ENCODE measurements at regions not wholly inside any gene's neighbourhood (a gene's known extent, or its start where the extent isn't known, plus 50 kb on each side); places are given as distances from the start of the nearest gene placed in this dataset.
"Not testable (repeated sequence)": the region's sequence is repeated elsewhere in the genome, so short reads cannot be mapped to it uniquely, and the experiment has no call there.

DNA sequence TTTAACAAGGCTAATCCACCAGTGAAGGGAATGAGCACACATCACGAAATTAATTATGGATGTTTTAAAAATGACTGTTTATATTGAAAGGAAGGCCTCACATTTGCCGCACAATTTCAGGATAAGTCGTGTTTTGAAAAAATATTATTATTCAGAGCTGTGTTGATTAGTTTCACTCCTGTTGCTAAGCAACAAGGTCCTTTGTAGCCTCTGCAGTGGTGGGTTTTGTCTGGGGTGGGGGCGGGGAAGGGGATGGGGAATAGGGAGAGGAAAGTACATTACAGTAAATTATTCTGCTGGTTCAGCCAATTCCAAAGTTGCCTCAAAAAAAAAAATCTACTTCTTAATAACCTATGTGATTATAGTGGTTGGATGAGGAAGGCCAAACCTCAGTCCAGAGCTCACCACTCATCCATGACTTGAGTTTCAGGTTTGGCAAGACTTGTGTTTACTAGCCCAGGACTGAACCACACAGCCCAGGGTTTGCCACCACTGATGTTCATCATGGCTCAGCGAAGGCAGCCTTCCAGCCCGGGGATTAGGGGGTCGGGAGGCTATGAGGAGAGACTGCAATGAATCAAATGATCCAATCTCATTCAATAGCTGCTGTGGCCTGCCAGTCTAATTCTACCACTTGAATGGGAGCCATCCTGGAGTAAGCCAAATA is 162.5 kb upstream of the ATP6AP2 start:
- Mint-ChIP-seq H3K4me3 (no peak overlapping the region), H3K9me3 (no peaks in the 10 kb centered on the region), H3K27me3 (no peaks in the 10 kb centered on the region), H3K27ac (no peak overlapping the region), H3K4me1 (peaks cover 6% of the 10 kb centered on the region)
- DNase-seq = no peak
- ATAC-seq = peak; percentile 53

DNA sequence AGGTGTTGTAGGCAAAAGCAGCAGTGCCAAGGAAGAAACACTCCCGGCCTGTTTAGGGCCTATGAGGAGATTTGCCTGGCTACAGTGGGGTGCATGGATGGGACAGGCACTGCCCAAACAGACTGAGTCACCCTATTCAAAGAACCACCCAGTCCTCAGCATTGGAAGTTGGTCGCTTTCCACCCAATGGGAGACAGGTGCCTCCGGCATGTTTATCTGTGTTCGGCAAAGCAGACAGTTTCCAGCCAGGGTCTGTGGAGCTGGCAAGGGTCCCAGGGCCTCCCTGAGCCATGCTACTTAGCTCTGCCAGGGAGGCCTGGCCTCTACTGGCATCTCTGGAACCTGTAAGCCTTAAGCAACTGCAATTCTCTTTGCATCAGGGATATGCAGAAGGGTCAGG is 165.1 kb upstream of the ATP6AP2 start:
- Mint-ChIP-seq H3K27me3 (no peaks in the 10 kb centered on the region), H3K27ac (no peak overlapping the region), H3K9me3 (no peaks in the 10 kb centered on the region), H3K4me1 (no peaks in the 10 kb centered on the region), H3K4me3 (no peak overlapping the region)
- DNase-seq (no peak), ATAC-seq (no peak)

DNA sequence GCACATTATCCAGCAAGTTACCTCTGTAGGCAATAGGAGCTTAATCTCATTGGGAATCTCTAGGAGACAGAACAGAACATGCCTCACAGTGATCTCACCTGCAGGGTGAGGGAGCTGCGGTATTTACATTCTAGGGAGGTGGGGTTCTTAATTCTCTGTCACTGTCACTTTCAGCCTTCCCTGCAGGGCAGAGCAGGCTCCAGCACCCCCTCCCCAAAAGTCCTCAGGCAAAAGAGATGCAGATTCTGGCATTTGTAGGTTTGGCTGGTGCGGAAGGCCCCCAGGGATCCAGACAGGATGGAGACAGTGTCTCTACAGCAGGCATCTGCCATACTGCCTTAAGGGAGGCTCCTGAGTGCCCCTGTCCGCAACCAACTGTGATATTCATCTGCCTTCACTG is 166.4 kb upstream of the ATP6AP2 start:
- no peak for DNase-seq
- Mint-ChIP-seq H3K9me3 (no peaks in the 10 kb centered on the region), H3K27ac (no peak overlapping the region), H3K4me3 (no peak overlapping the region), H3K4me1 (no peaks in the 10 kb centered on the region), H3K27me3 (no peaks in the 10 kb centered on the region)
- ATAC-seq = no peak

DNA sequence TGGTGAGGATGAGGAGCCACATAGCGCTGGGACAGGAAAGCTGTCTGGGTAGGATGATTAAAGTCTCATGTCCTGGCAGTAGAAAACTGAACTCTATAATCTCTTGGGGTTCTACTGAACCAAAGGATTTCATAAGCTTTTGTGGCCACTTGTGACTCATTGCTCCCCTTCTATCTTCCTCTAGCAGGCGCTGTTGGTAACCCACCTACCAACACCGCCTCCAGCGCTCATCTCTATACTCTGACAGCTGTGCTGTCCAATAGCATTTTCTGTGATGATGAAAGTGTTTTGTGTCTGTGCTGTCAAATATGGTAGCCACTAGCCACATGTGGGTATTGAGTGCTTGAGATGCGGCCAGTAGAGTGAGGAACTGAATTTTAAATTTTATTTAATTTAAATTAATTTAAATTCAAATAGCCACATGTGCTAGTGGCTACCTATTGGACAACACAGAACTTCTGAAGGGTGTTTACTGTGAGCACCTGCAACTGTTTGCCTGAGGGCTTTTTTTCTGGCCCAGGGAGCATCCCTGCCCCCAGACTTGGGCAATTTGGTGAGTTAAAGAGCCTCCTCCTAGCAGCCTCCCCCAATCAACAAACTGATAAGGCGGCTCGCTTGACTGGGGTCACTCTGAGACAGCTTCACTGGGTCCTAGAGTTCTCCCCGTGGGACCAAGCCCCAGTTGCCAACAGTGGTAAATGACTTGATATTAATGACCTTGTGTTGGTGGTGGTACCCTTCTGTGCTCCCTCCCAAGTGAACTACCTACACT is 169.2 kb upstream of the ATP6AP2 start:
- no peaks in the 10 kb centered on the region for H3K27me3 Mint-ChIP-seq
- no peak overlapping the region for H3K4me3 Mint-ChIP-seq
- DNase-seq (no peak), ATAC-seq (peak; percentile 35)
- peaks cover 6 to 15% of the 10 kb centered on the region in 2 donors for H3K9me3 Mint-ChIP-seq
- peak overlapping the region in 1 of 2 donors; percentile 27 for H3K27ac Mint-ChIP-seq
- H3K4me1 Mint-ChIP-seq = no peaks in the 10 kb centered on the region

DNA sequence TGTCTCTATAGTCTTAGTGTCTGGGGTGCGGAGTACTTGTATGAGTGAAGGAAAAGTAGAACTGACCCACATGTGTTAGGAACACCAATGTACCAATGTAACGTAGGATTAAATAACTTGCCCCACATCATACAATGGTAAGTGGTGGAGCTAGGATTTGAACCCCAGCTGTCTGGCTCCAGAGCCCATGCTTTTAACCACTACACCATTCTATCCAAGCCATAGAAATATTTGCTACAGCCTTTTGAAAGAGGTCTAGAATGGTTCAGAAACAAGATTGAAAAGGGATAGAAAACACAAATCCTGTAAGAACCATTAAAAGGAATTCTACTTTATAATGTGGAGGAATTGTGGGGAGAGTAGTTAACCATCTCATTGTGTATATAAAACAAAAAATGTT is 169.9 kb upstream of the ATP6AP2 start:
- no peaks in the 10 kb centered on the region for H3K27me3 Mint-ChIP-seq
- no peak overlapping the region for H3K27ac Mint-ChIP-seq

DNA sequence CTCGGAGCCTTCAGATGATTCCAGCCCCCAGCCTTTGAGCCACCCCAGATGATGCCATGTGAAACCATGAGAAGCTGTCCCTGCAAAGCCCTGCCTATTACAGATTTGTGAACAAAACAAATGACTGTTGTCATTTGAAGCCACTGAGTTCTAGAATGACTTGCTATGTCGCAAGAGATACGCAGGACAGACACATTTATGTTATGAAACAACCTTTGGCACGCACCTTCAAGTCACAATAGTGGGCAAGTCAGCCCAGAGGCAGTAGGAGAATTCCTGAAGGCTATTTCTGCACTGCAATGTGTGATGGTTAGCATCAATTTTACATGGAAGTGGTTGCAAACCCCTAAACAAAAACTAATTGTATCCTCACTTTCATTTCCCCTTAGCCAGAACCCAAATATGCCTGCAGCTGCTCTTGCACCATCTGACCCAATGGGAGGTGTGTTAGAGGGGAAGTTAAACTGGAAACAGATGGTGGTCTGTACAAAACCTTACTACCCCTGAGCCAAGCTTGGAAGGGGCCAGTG is 174.4 kb upstream of the ATP6AP2 start:
- Mint-ChIP-seq H3K4me3 (no peak overlapping the region), H3K27ac (no peak overlapping the region), H3K4me1 (no peaks in the 10 kb centered on the region), H3K27me3 (no peaks in the 10 kb centered on the region), H3K9me3 (peaks cover 6 to 15% of the 10 kb centered on the region in 2 donors)
- no peak for DNase-seq
- ATAC-seq = no peak

More for the DNA sequence above, 169.9 kb upstream of the ATP6AP2 start:
- Mint-ChIP-seq H3K9me3 (peaks cover 6 to 15% of the 10 kb centered on the region in 2 donors), H3K4me1 (no peaks in the 10 kb centered on the region), H3K4me3 (no peak overlapping the region)
- ATAC-seq (no peak), DNase-seq (no peak)

DNA sequence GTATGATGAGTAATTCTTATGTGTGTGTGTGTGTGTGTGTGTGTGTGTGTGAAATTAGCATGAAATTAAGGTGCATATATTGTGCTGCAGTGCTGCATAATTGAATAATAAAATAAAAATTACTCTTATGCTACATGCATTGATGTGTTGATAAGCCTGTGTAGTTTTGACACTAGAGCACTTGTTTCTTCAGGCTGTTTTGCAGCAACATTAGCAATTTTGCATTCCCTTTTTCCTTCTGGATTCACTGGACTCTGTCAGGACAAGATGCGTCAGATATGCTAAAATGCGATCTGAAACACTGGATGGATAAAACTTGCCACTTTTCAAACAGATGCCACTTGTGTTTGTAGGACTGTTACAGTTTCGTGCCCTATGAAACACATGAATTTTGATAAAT is 175.4 kb upstream of the ATP6AP2 start:
- Mint-ChIP-seq H3K27me3 (no peaks in the 10 kb centered on the region), H3K4me1 (no peaks in the 10 kb centered on the region), H3K27ac (no peak overlapping the region), H3K9me3 (peaks cover 6 to 15% of the 10 kb centered on the region in 2 donors), H3K4me3 (no peak overlapping the region)
- no peak for DNase-seq
- no peak for ATAC-seq

DNA sequence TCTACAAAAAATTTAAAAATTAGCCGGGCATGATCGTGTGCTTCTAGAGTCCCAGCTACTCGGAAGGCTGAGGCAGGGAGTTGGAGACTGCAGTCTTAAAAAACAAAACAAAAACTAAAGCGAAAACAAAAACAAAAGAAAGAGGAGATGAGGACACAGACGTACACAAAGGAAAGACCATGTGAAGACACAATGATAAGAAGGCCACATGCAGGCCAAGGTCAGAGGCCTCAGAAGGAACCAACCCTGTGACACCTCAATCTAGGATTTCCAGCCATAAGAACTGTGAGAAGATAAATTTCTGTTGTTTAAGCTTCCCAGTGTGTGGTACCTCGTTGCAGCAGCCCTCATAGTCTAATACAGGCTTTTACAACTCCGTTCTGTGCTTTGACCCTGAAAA is 177.0 kb upstream of the ATP6AP2 start:
- H3K4me1 Mint-ChIP-seq = no peaks in the 10 kb centered on the region
- peaks cover 2 to 9% of the 10 kb centered on the region in 2 donors for H3K9me3 Mint-ChIP-seq
- H3K27ac Mint-ChIP-seq = no peak overlapping the region

DNA sequence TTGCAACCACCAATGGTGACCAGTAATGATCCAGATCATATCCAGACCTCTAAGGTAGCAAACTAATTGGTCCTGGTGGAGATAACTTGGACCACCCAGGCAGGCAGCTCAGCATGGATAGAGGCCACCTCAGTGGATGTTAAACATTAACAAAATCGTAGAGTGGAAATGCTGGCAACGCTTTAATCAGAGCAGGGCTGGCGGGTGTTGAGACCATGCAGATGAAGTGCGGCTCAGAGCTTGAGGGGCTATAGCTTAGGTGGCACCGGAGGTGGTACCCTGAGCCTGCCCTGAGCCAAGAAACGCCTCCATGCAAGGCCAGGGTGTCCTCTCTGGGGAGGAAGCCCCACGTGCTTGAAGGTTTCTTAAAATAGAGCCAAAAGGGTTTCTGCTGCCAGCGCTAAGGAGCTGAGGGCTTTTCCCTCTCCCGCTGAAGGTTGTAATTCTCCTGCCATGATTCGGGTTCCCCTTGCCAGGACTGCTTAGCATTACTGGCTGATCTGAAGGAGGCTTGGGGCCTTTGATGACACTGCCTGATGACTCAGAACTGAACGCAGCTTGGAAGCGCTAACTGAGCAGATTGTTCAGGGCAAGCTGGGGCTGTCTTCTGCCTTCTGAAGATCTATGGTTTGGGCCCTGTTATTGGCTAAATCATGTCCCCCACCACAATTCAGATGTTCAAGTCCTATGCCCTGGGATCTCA is 177.8 kb upstream of the ATP6AP2 start:
- no peak for ATAC-seq

More for the DNA sequence above, 177.0 kb upstream of the ATP6AP2 start:
- Mint-ChIP-seq H3K4me3 (no peak overlapping the region), H3K27me3 (no peaks in the 10 kb centered on the region)
- no peak for ATAC-seq
- DNase-seq = no peak

DNA sequence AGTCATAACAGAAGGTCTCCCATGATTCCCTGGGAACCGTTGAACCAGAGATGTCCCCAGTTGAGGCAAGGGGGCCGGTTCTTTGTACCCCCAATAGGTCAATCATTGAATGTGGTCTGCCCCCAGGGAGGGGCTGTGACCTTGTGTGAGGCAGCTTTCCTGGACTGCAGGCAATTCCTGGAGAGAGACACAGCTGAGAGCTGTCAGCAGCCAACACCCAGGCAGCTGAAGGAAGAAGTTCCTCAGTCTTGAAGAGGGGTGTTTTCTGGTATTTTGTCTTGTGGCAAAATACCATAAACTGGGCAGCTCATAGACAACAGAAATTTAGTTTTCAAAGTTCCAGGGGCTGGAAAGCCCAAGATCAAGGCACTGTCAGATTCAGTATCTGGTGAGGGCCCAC is 185.7 kb upstream of the ATP6AP2 start:
- Mint-ChIP-seq H3K27me3 (no peaks in the 10 kb centered on the region), H3K27ac (no peak overlapping the region), H3K4me3 (no peak overlapping the region), H3K4me1 (no peaks in the 10 kb centered on the region), H3K9me3 (peaks cover 0 to 12% of the 10 kb centered on the region in 2 donors)
- no peak for DNase-seq
- no peak for ATAC-seq

More for the DNA sequence above, 177.8 kb upstream of the ATP6AP2 start:
- Mint-ChIP-seq H3K9me3 (peaks cover 0 to 5% of the 10 kb centered on the region in 2 donors), H3K27me3 (no peaks in the 10 kb centered on the region), H3K4me1 (no peaks in the 10 kb centered on the region), H3K27ac (no peak overlapping the region), H3K4me3 (no peak overlapping the region)
- DNase-seq = no peak

DNA sequence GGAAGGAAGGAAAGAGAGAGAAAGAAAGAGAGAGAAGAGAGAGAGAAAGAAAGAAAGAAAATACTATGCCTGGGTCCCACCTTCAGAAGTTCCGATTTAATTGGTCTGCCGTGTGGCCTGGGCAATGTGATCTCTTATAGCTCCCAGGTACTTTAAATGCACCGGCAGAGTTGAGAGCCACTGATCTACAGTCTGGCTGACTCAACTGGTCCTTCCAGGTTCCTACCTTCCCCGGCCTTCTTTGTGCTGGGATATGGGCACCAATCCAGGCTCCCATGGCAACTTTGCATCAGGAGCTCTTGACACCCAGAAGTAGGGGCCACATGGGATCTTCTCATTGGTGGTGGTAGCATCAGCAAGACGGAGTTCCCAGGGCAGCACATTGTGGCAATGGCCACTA is 186.5 kb upstream of the ATP6AP2 start:
- H3K9me3 Mint-ChIP-seq = peaks cover 0 to 12% of the 10 kb centered on the region in 2 donors
- H3K27me3 Mint-ChIP-seq = no peaks in the 10 kb centered on the region
- no peak for DNase-seq
- no peak overlapping the region for H3K4me3 Mint-ChIP-seq
- no peak overlapping the region for H3K27ac Mint-ChIP-seq
- H3K4me1 Mint-ChIP-seq = no peaks in the 10 kb centered on the region
- ATAC-seq = no peak

DNA sequence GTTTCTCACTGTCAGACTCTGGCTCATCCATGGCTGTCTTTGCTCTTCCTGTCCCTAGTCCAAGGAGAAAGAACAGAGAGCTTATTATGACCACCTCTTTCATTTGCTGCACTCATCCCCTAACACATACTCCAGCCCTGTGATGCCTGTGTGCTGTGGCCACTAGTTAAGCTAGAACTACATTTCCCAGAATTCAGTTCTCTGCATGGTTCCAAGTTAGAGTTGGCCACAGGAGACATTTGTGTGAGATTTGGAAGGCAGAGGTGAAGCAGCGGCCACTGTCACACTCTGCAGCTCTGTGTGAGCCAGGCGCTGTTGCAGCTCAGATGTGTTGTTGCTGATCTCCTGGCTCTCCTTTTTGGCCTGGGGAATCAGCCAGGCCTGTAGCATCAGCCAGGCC is 188.2 kb upstream of the ATP6AP2 start:
- H3K9me3 Mint-ChIP-seq = peaks cover 0 to 7% of the 10 kb centered on the region in 2 donors
- H3K27me3 Mint-ChIP-seq = no peaks in the 10 kb centered on the region
- peaks cover under 1% of the 10 kb centered on the region for H3K4me1 Mint-ChIP-seq
- ATAC-seq (no peak), DNase-seq (no peak)
- H3K4me3 Mint-ChIP-seq = no peak overlapping the region
- H3K27ac Mint-ChIP-seq = no peak overlapping the region

DNA sequence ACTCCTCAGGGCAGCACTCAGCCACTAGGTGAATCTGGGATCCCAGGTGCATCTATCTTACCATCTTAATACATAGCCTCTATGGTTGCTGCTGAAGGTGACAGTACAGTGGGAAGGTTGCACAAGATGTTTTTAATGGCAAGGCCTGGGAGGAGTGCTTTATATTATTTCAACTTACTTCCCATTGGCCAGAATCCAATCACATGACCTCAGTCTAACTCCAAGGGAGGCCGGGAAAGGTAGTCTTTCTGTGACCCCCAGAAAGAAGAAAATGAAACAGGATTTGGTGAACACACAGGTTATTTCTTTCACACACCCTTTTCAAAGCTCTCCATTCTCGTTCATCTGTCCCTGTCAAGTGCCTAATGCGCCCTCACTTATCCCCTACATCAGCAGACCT is 189.1 kb upstream of the ATP6AP2 start:
- no peaks in the 10 kb centered on the region for H3K27me3 Mint-ChIP-seq
- no peak for ATAC-seq
- H3K4me1 Mint-ChIP-seq = peaks cover 5% of the 10 kb centered on the region

DNA sequence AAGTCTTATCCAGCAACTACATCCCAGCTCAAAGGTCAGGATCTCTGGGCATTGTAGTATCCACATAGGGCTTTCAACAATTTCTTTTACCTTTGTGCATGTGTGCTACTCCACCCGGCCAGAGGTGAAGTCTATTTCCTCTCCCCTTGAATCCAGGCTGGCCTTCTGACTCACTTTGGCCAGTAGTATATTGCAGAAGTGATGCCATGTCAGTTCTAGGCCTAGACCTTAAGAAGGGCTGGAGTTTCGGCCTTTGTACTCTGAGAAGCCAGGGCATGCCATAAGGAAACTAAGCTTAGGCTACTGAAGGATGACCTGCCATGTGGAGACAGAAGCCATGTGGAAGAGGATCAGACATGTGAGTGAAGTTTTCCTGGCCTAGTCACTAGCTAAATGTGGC is 191.2 kb upstream of the ATP6AP2 start:
- Mint-ChIP-seq H3K27me3 (no peaks in the 10 kb centered on the region), H3K4me3 (no peak overlapping the region), H3K9me3 (no peaks in the 10 kb centered on the region), H3K4me1 (peaks cover 5% of the 10 kb centered on the region), H3K27ac (no peak overlapping the region)
- DNase-seq (no peak), ATAC-seq (no peak)

More for the DNA sequence above, 189.1 kb upstream of the ATP6AP2 start:
- no peak overlapping the region for H3K27ac Mint-ChIP-seq
- H3K4me3 Mint-ChIP-seq = no peak overlapping the region
- H3K9me3 Mint-ChIP-seq = peaks cover 0 to under 1% of the 10 kb centered on the region in 2 donors
- DNase-seq = no peak

DNA sequence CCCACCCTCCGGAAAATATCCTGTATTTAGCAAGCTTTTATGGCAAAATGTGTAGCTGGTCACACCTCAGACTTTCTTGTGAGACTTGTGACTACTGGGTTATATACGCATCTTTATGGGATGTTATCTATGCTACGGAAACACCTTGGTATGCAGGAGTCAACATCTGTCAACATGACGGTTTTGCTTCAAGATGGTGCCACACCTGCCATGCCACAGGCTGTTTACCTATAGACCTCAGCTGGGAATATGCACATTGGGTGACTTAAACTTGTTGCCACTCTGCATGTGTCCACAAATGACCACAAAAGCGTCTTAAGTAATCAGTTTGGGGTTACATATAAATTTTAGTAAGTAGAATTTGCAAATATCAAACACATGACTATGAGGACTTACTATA is 192.3 kb upstream of the ATP6AP2 start:
- no peaks in the 10 kb centered on the region for H3K9me3 Mint-ChIP-seq
- no peak overlapping the region for H3K4me3 Mint-ChIP-seq
- H3K27me3 Mint-ChIP-seq = no peaks in the 10 kb centered on the region
- H3K27ac Mint-ChIP-seq = no peak overlapping the region
- DNase-seq (no peak), ATAC-seq (no peak)
- H3K4me1 Mint-ChIP-seq = peaks cover 5% of the 10 kb centered on the region

DNA sequence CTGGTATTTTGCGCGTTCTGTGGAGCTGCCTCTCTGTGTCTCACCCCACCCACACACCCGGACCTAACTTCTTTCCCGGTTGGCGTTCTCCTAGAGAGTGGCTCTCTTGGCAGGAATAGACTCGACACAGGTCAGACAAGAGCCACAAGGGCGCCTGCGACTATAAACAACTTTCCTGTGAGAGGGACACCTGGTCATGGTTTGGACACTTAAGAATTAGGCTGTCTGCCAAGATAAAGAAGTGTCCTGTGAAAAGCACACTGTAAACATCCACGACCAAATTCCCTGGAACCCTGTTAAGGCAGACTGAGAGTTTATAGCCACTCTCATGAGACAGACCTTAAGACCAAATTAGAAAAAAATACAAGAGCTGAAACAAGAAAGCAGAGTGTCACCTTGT is 192.9 kb upstream of the ATP6AP2 start:
- H3K9me3 Mint-ChIP-seq, H3K4me1 Mint-ChIP-seq, H3K4me3 Mint-ChIP-seq, H3K27ac Mint-ChIP-seq, ATAC-seq, H3K27me3 Mint-ChIP-seq, DNase-seq: not testable (repeated sequence)
